Tibial nerve (tissue), 4 donors: ENCODE measurements at regions not wholly inside any gene's neighbourhood (a gene's known extent, or its start where the extent isn't known, plus 50 kb on each side); places are given as distances from the start of the nearest gene placed in this dataset.

ENCODE experiments used
- CTCF ChIP-seq, 5 experiments: fragments of 200-600 bp in 3 of 5; fragments of 450-650 bp in 2 of 5; sonication (generic) in 3 of 5; IDR thresholded peaks; one replicate each; pipeline ENCODE4 v1.5.1; 2016 to 2019; ENCODE audit warnings: antibody characterized with exemption in 5 of 5, mild to moderate bottlenecking in 3 of 5, moderate library complexity in 2 of 5
- EP300 ChIP-seq, 2 donors: sonication (generic); formaldehyde crosslinking; IDR thresholded peaks; one replicate each; pipeline ENCODE4 v1.6.1; 2017; ENCODE audit warnings: antibody characterized with exemption in 2 of 2, mild to moderate bottlenecking in 1 of 2
- POLR2A ChIP-seq, 2 donors: fragments of 450-650 bp; IDR thresholded peaks; one replicate each; pipeline ENCODE4 v1.6.1; 2017; ENCODE audit warnings: antibody characterized with exemption in 2 of 2, mild to moderate bottlenecking in 2 of 2, moderate library complexity in 2 of 2

- TF ChIP-seq CTCF (IDR thresholded peaks at IDR 0.05) = no peak
- no peak for TF ChIP-seq POLR2A (IDR thresholded peaks at IDR 0.05)
- no peak for TF ChIP-seq EP300 (IDR thresholded peaks at IDR 0.05)
Observed at GRCh38 chr15:96031426-96032110, 298.9 kb upstream of the NR2F2 start.
